NCI-H526 treated with DMSO at 0.1 percent for 48 hours (cell line): ENCODE measurements at regions not wholly inside any gene's neighbourhood (a gene's known extent, or its start where the extent isn't known, plus 50 kb on each side); places are given as distances from the start of the nearest gene placed in this dataset.

Experiments used
- DNase-seq: peaks from one replicate; lab custom pipeline; 2025; lab: John Stamatoyannopoulos, UW

GRCh38 chr18:2036086-2036485, 535.2 kb downstream of the METTL4 start:
- no peak for DNase-seq

- DNase-seq = no peak
Observed at GRCh38 chr18:2040279-2040678, 531.0 kb downstream of the METTL4 start.

GRCh38 chr18:2049986-2050385, 521.3 kb downstream of the METTL4 start:
- DNase-seq = no peak

GRCh38 chr18:2050702-2051201, 520.6 kb downstream of the METTL4 start:
- no peak for DNase-seq

GRCh38 chr18:2053490-2054089, 517.7 kb downstream of the METTL4 start:
- no peak for DNase-seq

GRCh38 chr18:2059336-2059735, 512.0 kb downstream of the METTL4 start:
- no peak for DNase-seq

GRCh38 chr18:2060086-2060485, 511.2 kb downstream of the METTL4 start:
- DNase-seq = no peak

GRCh38 chr18:2070631-2071030, 500.7 kb downstream of the METTL4 start:
- no peak for DNase-seq

GRCh38 chr18:2075499-2075898, 495.8 kb downstream of the METTL4 start:
- no peak for DNase-seq

- no peak for DNase-seq
Observed at GRCh38 chr18:2082676-2083075, 488.6 kb downstream of the METTL4 start.

GRCh38 chr18:2083691-2084090, 487.6 kb downstream of the METTL4 start:
- DNase-seq = no peak

GRCh38 chr18:2086439-2086838, 484.9 kb downstream of the METTL4 start:
- no peak for DNase-seq

- no peak for DNase-seq
Observed at GRCh38 chr18:2087877-2088673, 483.2 kb downstream of the METTL4 start.

- no peak for DNase-seq
Observed at GRCh38 chr18:2089396-2089795, 481.9 kb downstream of the METTL4 start.

- no peak for DNase-seq
Observed at GRCh38 chr18:2091937-2092336, 479.4 kb downstream of the METTL4 start.

GRCh38 chr18:2096551-2096950, 474.8 kb downstream of the METTL4 start:
- no peak for DNase-seq

GRCh38 chr18:2100694-2101213, 470.6 kb downstream of the METTL4 start:
- DNase-seq = no peak

GRCh38 chr18:2102022-2102421, 469.3 kb downstream of the METTL4 start:
- DNase-seq = no peak

- DNase-seq = no peak
Observed at GRCh38 chr18:2103299-2103698, 468.0 kb downstream of the METTL4 start.

GRCh38 chr18:2104620-2105462, 466.5 kb downstream of the METTL4 start:
- no peak for DNase-seq

- DNase-seq = no peak
Observed at GRCh38 chr18:2108591-2108990, 462.7 kb downstream of the METTL4 start.

- no peak for DNase-seq
Observed at GRCh38 chr18:2111456-2111855, 459.8 kb downstream of the METTL4 start.
